ENCODE measurements at regions not wholly inside any gene's neighbourhood (a gene's known extent, or its start where the extent isn't known, plus 50 kb on each side); places are given as distances from the start of the nearest gene placed in this dataset.

- TF ChIP-seq CTCF (IDR thresholded peaks at IDR 0.05) (no peak), EP300 (IDR thresholded peaks at IDR 0.05) (no peak)
These were observed 82.4 kb downstream of the KCTD12 start for GRCh38 chr13:76803831-76804230.

Measured in upper lobe of left lung (tissue), 4 donors.